Stimulated activated CD8-positive, alpha-beta memory T cell treated with anti-CD3 and anti-CD28 coated beads, Interleukin-4, amount 100 ng/mL, for 4 hours (primary cell): ENCODE measurements at regions not wholly inside any gene's neighbourhood (a gene's known extent, or its start where the extent isn't known, plus 50 kb on each side); places are given as distances from the start of the nearest gene placed in this dataset.
"Not testable (repeated sequence)": the region's sequence is repeated elsewhere in the genome, so short reads cannot be mapped to it uniquely, and the experiment has no call there.

Experiments used
- DNase-seq, 2 donors: peaks; one replicate each; pipeline ENCODE4 v3.0.0-alpha.2; 2020; ENCODE audit warnings: low read depth in 2 of 2, low spot score in 1 of 2

GRCh38 chr1:168825129-168825528 is 96.1 kb upstream of the DPT start:
- DNase-seq, result no peak

- DNase-seq, result no peak
Observed at GRCh38 chr1:168825820-168826219, 96.8 kb upstream of the DPT start.

GRCh38 chr1:168826269-168826668 is 97.3 kb upstream of the DPT start:
- DNase-seq, result no peak

GRCh38 chr1:168827557-168827956 is 98.6 kb upstream of the DPT start:
- DNase-seq, result no peak

- DNase-seq, result no peak
Observed at GRCh38 chr1:168829876-168830275, 100.9 kb upstream of the DPT start.

GRCh38 chr1:168830562-168830961 is 101.6 kb upstream of the DPT start:
- DNase-seq, result no peak

GRCh38 chr1:168832661-168833060 is 103.7 kb upstream of the DPT start:
- no peak for DNase-seq

- DNase-seq, result no peak
Observed at GRCh38 chr1:168833362-168833761, 104.4 kb upstream of the DPT start.

- DNase-seq, result no peak
Observed at GRCh38 chr1:168833801-168834224, 104.8 kb upstream of the DPT start.

GRCh38 chr1:168834225-168834872 is 105.3 kb upstream of the DPT start:
- no peak for DNase-seq

- no peak for DNase-seq
Observed at GRCh38 chr1:168835176-168835575, 106.2 kb upstream of the DPT start.

GRCh38 chr1:168835791-168836190 is 106.8 kb upstream of the DPT start:
- DNase-seq, result no peak

GRCh38 chr1:168836469-168836868 is 107.5 kb upstream of the DPT start:
- no peak for DNase-seq

- not testable (repeated sequence) for DNase-seq
Observed at GRCh38 chr1:168837230-168837629, 108.2 kb upstream of the DPT start.

GRCh38 chr1:168842306-168842705 is 113.3 kb upstream of the DPT start:
- DNase-seq, result no peak

- DNase-seq, result no peak
Observed at GRCh38 chr1:168842916-168843315, 113.9 kb upstream of the DPT start.

GRCh38 chr1:168843401-168843800 is 114.4 kb upstream of the DPT start:
- DNase-seq, result no peak

GRCh38 chr1:168843950-168844349 is 114.9 kb upstream of the DPT start:
- DNase-seq, result no peak

GRCh38 chr1:168845140-168845539 is 116.1 kb upstream of the DPT start:
- no peak for DNase-seq

- DNase-seq, result no peak
Observed at GRCh38 chr1:168848051-168848450, 119.0 kb upstream of the DPT start.

GRCh38 chr1:168861421-168862004 is 132.5 kb upstream of the DPT start:
- DNase-seq, result no peak

GRCh38 chr1:168863772-168864171 is 134.8 kb upstream of the DPT start:
- DNase-seq, result no peak

GRCh38 chr1:168864266-168864665 is 135.3 kb upstream of the DPT start:
- no peak for DNase-seq
